ENCODE measurements at regions not wholly inside any gene's neighbourhood (a gene's known extent, or its start where the extent isn't known, plus 50 kb on each side); places are given as distances from the start of the nearest gene placed in this dataset.
A peak's percentile ranks its signal among the peaks of the same experiment; 100 is the strongest.

GRCh38 chr2:181197140-181197760 lies 216.8 kb downstream of the UBE2E3 start:
- TF ChIP-seq Cebpa-rat (IDR thresholded peaks at IDR 0.05) = no peak
- Histone ChIP-seq H4K20me1 (no peaks in the 10 kb centered on the region), H3K4me3 (no peak overlapping the region), H3K4me1 (peaks cover 17% of the 10 kb centered on the region), H3K9ac (no peak overlapping the region), H3K36me3 (no peaks in the 10 kb centered on the region), H3K27ac (no peak overlapping the region), H3K4me2 (peak overlapping the region; percentile 57; the same call in 1 of the 2 replicates), H3K9me3 (0 out of 2 replicates have a peak, but pooled peaks cover 7% of the 10 kb centered on the region), H3K27me3 (no peaks in the 10 kb centered on the region)

DNA sequence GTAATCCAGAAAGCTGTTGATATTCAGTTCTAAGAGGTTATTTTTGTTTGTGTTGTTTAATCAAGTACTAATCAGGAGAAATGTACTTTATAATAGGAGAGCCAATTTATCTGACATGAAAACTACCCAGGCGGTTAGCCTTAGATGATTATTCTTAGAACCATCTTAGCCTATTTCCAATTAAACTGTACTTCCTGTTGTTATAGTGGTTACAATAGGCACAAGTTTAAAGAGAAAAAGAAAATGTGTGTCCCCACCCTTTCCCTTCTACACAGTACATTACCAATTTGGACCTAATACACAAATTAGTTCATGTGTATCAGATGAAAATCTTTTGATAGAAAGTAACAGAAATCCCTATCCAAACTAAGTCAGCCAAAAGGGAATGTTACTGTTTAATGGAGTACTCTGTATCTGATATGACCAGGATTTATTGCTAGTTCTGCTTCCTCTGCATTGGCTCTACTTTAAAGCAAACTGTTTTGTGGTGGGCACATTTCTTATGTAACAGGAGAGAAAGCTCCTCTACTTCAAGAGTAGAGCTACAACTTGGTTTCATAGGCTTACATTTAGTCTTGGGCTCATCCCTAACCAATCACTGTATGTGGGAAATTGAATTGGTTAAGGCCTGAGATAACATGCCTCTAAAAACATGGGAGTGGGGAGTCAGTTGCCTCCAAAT lies 217.9 kb downstream of the UBE2E3 start:
- Histone ChIP-seq H3K27ac (no peak overlapping the region; the same call in 1 of the 2 replicates), H3K4me1 (peaks cover 17% of the 10 kb centered on the region), H3K27me3 (no peaks in the 10 kb centered on the region), H3K9me3 (0 out of 2 replicates have a peak, but pooled peaks cover 7% of the 10 kb centered on the region), H3K4me3 (no peak overlapping the region), H4K20me1 (no peaks in the 10 kb centered on the region), H3K36me3 (no peaks in the 10 kb centered on the region), H3K9ac (no peak overlapping the region), H3K4me2 (peak overlapping the region; percentile 57)
- TF ChIP-seq Cebpa-rat (IDR thresholded peaks at IDR 0.05) = no peak

GRCh38 chr2:181203412-181203811 lies 223.0 kb downstream of the UBE2E3 start:
- Histone ChIP-seq H3K27me3 (no peaks in the 10 kb centered on the region), H4K20me1 (no peaks in the 10 kb centered on the region), H3K4me2 (no peak overlapping the region), H3K4me3 (no peak overlapping the region), H3K27ac (no peak overlapping the region), H3K4me1 (peaks cover 2% of the 10 kb centered on the region), H3K9ac (no peak overlapping the region), H3K36me3 (peaks cover 11% of the 10 kb centered on the region), H3K9me3 (peaks cover 39% of the 10 kb centered on the region)
- TF ChIP-seq Cebpa-rat (IDR thresholded peaks at IDR 0.05) = no peak

DNA sequence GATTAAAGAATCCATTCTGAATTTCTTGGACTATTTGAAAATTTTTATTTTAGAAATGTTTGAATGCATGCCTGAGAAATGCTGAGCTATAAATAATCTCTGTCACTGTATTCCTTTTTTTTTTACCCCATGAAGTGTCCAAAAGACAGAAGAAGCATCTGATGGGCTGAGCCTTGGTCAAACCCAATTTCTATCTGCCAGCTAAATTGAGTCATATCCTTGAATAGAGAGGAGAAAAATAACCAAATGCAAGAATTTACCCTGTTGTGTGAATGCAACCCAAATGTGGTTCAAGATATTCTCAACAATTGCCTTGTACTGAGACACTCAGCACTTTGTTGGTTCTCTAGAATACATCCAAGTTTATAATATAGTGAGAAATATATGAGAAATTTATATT lies 223.5 kb downstream of the UBE2E3 start:
- Histone ChIP-seq H3K9ac (no peak overlapping the region), H3K9me3 (peaks cover 44% of the 10 kb centered on the region), H3K27me3 (no peaks in the 10 kb centered on the region), H3K4me1 (no peaks in the 10 kb centered on the region), H3K36me3 (peaks cover 16% of the 10 kb centered on the region), H4K20me1 (no peaks in the 10 kb centered on the region), H3K4me3 (no peak overlapping the region), H3K4me2 (no peak overlapping the region), H3K27ac (no peak overlapping the region)
- no peak for TF ChIP-seq Cebpa-rat (IDR thresholded peaks at IDR 0.05)

- no peak overlapping the region for H3K27ac ChIP-seq
- H4K20me1 ChIP-seq = no peaks in the 10 kb centered on the region
- H3K9ac ChIP-seq = no peak overlapping the region
- H3K36me3 ChIP-seq = no peaks in the 10 kb centered on the region
- TF ChIP-seq Cebpa-rat (IDR thresholded peaks at IDR 0.05) = no peak
- no peaks in the 10 kb centered on the region for H3K27me3 ChIP-seq
- H3K4me3 ChIP-seq = no peak overlapping the region
- H3K4me1 ChIP-seq = peaks cover 6% of the 10 kb centered on the region
- H3K4me2 ChIP-seq = no peak overlapping the region
- no peaks in the 10 kb centered on the region for H3K9me3 ChIP-seq
Measured at GRCh38 chr2:181218401-181218821, 238.0 kb downstream of the UBE2E3 start.

DNA sequence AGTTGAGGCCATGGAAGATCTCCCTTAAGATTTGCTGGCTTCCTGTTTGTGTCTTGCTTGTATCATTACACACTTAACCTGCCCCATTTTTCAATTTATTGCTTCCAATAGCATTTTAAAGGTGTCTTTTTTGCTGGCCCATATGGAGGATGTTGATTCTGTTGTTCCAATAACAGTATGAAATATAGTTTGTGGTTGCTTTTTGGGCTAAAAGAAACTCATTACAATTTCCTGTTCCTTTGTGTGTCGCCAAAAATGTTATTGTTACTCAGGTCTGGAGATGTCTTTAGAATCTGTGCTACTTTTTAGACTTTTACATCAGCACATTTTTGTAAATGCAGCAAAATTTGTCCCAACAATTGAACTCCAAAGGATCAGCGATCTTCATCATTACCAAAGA lies 234.0 kb upstream of the ITGA4 start:
- no peak for TF ChIP-seq Cebpa-rat (IDR thresholded peaks at IDR 0.05)
- Histone ChIP-seq H4K20me1 (no peaks in the 10 kb centered on the region), H3K4me1 (peaks cover 10% of the 10 kb centered on the region), H3K9me3 (no peaks in the 10 kb centered on the region), H3K4me3 (no peak overlapping the region), H3K27me3 (no peaks in the 10 kb centered on the region), H3K4me2 (peak overlapping the region; percentile 39), H3K36me3 (no peaks in the 10 kb centered on the region), H3K27ac (no peak overlapping the region), H3K9ac (no peak overlapping the region)

- no peak overlapping the region for H3K9ac ChIP-seq
Measured at GRCh38 chr2:181224866-181225265, 232.3 kb upstream of the ITGA4 start.

GRCh38 chr2:181228661-181229060 lies 228.5 kb upstream of the ITGA4 start:
- Histone ChIP-seq H4K20me1 (no peaks in the 10 kb centered on the region), H3K27me3 (no peaks in the 10 kb centered on the region), H3K4me1 (peaks cover 1% of the 10 kb centered on the region), H3K4me2 (no peak overlapping the region), H3K4me3 (no peak overlapping the region), H3K36me3 (no peaks in the 10 kb centered on the region), H3K27ac (no peak overlapping the region), H3K9ac (no peak overlapping the region), H3K9me3 (no peaks in the 10 kb centered on the region)
- no peak for TF ChIP-seq Cebpa-rat (IDR thresholded peaks at IDR 0.05)

More at GRCh38 chr2:181224866-181225265, 232.3 kb upstream of the ITGA4 start:
- Histone ChIP-seq H3K4me3 (no peak overlapping the region), H3K4me2 (no peak overlapping the region), H4K20me1 (no peaks in the 10 kb centered on the region), H3K36me3 (no peaks in the 10 kb centered on the region), H3K9me3 (no peaks in the 10 kb centered on the region), H3K27me3 (no peaks in the 10 kb centered on the region), H3K4me1 (peaks cover 10% of the 10 kb centered on the region), H3K27ac (no peak overlapping the region)
- no peak for TF ChIP-seq Cebpa-rat (IDR thresholded peaks at IDR 0.05)

DNA sequence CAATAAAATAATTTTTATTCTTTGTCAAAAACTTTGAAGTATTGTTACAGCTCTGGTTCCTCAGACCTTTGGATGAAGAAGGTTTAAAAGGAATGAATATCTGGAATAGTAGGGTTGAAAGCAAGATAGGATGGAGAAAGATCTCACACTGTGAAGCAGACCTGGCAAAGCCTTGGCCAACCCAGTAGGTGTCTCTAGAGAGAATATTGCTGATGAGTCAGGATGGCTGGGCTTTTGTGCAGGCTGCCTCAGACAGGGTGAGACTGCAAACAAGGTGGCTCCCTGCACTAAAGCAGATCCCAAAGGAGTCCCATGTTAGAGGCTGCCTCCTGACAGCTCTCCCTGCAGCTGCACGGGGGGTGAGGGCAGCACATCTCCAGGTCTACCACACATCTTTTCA lies 226.0 kb upstream of the ITGA4 start:
- Histone ChIP-seq H3K36me3 (no peaks in the 10 kb centered on the region), H3K9ac (no peak overlapping the region), H3K4me3 (no peak overlapping the region), H3K4me2 (no peak overlapping the region), H3K4me1 (no peaks in the 10 kb centered on the region), H3K27me3 (no peaks in the 10 kb centered on the region), H3K9me3 (no peaks in the 10 kb centered on the region), H3K27ac (no peak overlapping the region), H4K20me1 (no peaks in the 10 kb centered on the region)
- TF ChIP-seq Cebpa-rat (IDR thresholded peaks at IDR 0.05) = no peak

- no peak for TF ChIP-seq Cebpa-rat (IDR thresholded peaks at IDR 0.05)
- no peaks in the 10 kb centered on the region for H3K4me1 ChIP-seq
Measured at GRCh38 chr2:181231886-181232621, 225.1 kb upstream of the ITGA4 start.

More at GRCh38 chr2:181231886-181232621, 225.1 kb upstream of the ITGA4 start:
- Histone ChIP-seq H4K20me1 (no peaks in the 10 kb centered on the region), H3K9ac (no peak overlapping the region), H3K4me3 (no peak overlapping the region), H3K36me3 (no peaks in the 10 kb centered on the region), H3K27me3 (no peaks in the 10 kb centered on the region), H3K9me3 (no peaks in the 10 kb centered on the region), H3K4me2 (no peak overlapping the region), H3K27ac (no peak overlapping the region)

Measured in BLaER1 (cell line).